ENCODE measurements at regions not wholly inside any gene's neighbourhood (a gene's known extent, or its start where the extent isn't known, plus 50 kb on each side); places are given as distances from the start of the nearest gene placed in this dataset.

DNA sequence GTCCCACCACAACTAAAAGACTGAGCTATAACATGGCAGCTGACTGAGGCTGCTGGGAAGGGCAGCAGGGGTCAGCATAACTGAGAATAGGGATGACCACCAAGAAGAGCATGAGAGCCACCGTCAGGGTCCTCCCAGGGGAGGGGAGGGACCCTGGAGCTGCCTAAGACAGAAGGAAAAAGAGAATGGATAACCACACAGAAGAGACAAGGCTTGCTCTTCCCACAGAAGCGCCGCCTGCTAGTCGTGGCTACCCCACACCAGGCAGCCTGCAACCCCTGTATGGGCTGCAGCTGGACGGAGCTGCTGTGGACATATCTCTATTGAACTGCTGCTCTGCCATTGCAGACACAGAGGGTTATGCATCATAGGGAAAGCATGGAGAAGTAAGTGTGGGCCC, 132.0 kb upstream of the CHD6 start:
- TF ChIP-seq, protein P1, sequence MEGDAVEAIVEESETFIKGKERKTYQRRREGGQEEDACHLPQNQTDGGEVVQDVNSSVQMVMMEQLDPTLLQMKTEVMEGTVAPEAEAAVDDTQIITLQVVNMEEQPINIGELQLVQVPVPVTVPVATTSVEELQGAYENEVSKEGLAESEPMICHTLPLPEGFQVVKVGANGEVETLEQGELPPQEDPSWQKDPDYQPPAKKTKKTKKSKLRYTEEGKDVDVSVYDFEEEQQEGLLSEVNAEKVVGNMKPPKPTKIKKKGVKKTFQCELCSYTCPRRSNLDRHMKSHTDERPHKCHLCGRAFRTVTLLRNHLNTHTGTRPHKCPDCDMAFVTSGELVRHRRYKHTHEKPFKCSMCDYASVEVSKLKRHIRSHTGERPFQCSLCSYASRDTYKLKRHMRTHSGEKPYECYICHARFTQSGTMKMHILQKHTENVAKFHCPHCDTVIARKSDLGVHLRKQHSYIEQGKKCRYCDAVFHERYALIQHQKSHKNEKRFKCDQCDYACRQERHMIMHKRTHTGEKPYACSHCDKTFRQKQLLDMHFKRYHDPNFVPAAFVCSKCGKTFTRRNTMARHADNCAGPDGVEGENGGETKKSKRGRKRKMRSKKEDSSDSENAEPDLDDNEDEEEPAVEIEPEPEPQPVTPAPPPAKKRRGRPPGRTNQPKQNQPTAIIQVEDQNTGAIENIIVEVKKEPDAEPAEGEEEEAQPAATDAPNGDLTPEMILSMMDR (IDR thresholded peaks at IDR 0.05): no peak
- no peak for TF ChIP-seq POLR2A (IDR thresholded peaks at IDR 0.05)

Data from uterus (tissue), 2 donors.